ENCODE measurements at regions not wholly inside any gene's neighbourhood (a gene's known extent, or its start where the extent isn't known, plus 50 kb on each side); places are given as distances from the start of the nearest gene placed in this dataset.

- TF ChIP-seq CTCF (IDR thresholded peaks at IDR 0.05) = no peak
- no peak for TF ChIP-seq POLR2A (IDR thresholded peaks at IDR 0.05)
- no peak for TF ChIP-seq POLR2AphosphoS5 (IDR thresholded peaks at IDR 0.05)
- no peak for TF ChIP-seq EP300 (IDR thresholded peaks at IDR 0.05)
Measured at GRCh38 chr2:128663371-128664050, 344.8 kb upstream of the HS6ST1 start.

All from gastroesophageal sphincter (tissue), 3 donors.